ENCODE measurements at regions not wholly inside any gene's neighbourhood (a gene's known extent, or its start where the extent isn't known, plus 50 kb on each side); places are given as distances from the start of the nearest gene placed in this dataset.

- TF ChIP-seq TAF1 (IDR thresholded peaks at IDR 0.05; ENCODE audit: low read depth) (no peak), CTCF (IDR thresholded peaks at IDR 0.05; ENCODE audit: poor library complexity, severe bottlenecking) (no peak), REST (IDR thresholded peaks at IDR 0.05; ENCODE audit: borderline replicate concordance) (no peak), RAD21 (conservative IDR thresholded peaks at IDR 0.05) (no peak), EP300 (conservative IDR thresholded peaks at IDR 0.05; ENCODE audit: poor library complexity, severe bottlenecking) (no peak), EZH2 (IDR thresholded peaks at IDR 0.05; ENCODE audit: borderline replicate concordance, insufficient read depth, low read length, poor library complexity, severe bottlenecking) (no peak), MXI1 (conservative IDR thresholded peaks at IDR 0.05; ENCODE audit: poor library complexity, severe bottlenecking) (no peak)
Observed at GRCh38 chr2:16971722-16972234, 306.1 kb upstream of the CYRIA start.

Measured in neural cell (in vitro differentiated cells).